NCI-H748 (cell line): ENCODE measurements at regions not wholly inside any gene's neighbourhood (a gene's known extent, or its start where the extent isn't known, plus 50 kb on each side); places are given as distances from the start of the nearest gene placed in this dataset.
"Not testable (repeated sequence)": the region's sequence is repeated elsewhere in the genome, so short reads cannot be mapped to it uniquely, and the experiment has no call there.

Source experiments
- DNase-seq: peaks from one replicate; lab custom pipeline; 2025; ENCODE audit not compliant: unreplicated experiment; lab: John Stamatoyannopoulos, UW

- not testable (repeated sequence) for DNase-seq
Observed at GRCh38 chr18:68153821-68154220, 561.1 kb downstream of the TMX3 start.

- DNase-seq: peak; percentile 45
Observed at GRCh38 chr18:68152770-68153169, 562.1 kb downstream of the TMX3 start.

GRCh38 chr18:68150961-68151360 lies 563.9 kb downstream of the TMX3 start:
- DNase-seq: peak; percentile 97

GRCh38 chr18:68148863-68149262 lies 566.0 kb downstream of the TMX3 start:
- DNase-seq: peak; percentile 80

GRCh38 chr18:68147728-68148127 lies 567.2 kb downstream of the TMX3 start:
- DNase-seq: no peak

GRCh38 chr18:68121826-68122225 lies 593.1 kb downstream of the TMX3 start:
- DNase-seq: no peak

- no peak for DNase-seq
Observed at GRCh38 chr18:68121308-68121707, 593.6 kb downstream of the TMX3 start.

GRCh38 chr18:68114989-68115388 lies 598.5 kb upstream of the DSEL start:
- no peak for DNase-seq

GRCh38 chr18:68104036-68104435 lies 587.5 kb upstream of the DSEL start:
- DNase-seq: no peak

GRCh38 chr18:68103561-68103960 lies 587.0 kb upstream of the DSEL start:
- DNase-seq: no peak

- no peak for DNase-seq
Observed at GRCh38 chr18:68102117-68102516, 585.6 kb upstream of the DSEL start.

GRCh38 chr18:68098655-68099054 lies 582.1 kb upstream of the DSEL start:
- no peak for DNase-seq

GRCh38 chr18:68086481-68086880 lies 570.0 kb upstream of the DSEL start:
- no peak for DNase-seq

GRCh38 chr18:68085251-68085650 lies 568.7 kb upstream of the DSEL start:
- no peak for DNase-seq

- no peak for DNase-seq
Observed at GRCh38 chr18:68083776-68084175, 567.3 kb upstream of the DSEL start.

- no peak for DNase-seq
Observed at GRCh38 chr18:68083131-68083530, 566.6 kb upstream of the DSEL start.

GRCh38 chr18:68072744-68073143 lies 556.2 kb upstream of the DSEL start:
- DNase-seq: no peak

- no peak for DNase-seq
Observed at GRCh38 chr18:68060871-68061270, 544.4 kb upstream of the DSEL start.

GRCh38 chr18:68056936-68057335 lies 540.4 kb upstream of the DSEL start:
- no peak for DNase-seq

GRCh38 chr18:68054669-68055068 lies 538.1 kb upstream of the DSEL start:
- DNase-seq: no peak

- no peak for DNase-seq
Observed at GRCh38 chr18:68053290-68053689, 536.8 kb upstream of the DSEL start.

- DNase-seq: no peak
Observed at GRCh38 chr18:68041327-68041726, 524.8 kb upstream of the DSEL start.

GRCh38 chr18:68040198-68040597 lies 523.7 kb upstream of the DSEL start:
- DNase-seq: no peak
